ENCODE measurements at regions not wholly inside any gene's neighbourhood (a gene's known extent, or its start where the extent isn't known, plus 50 kb on each side); places are given as distances from the start of the nearest gene placed in this dataset.

DNA sequence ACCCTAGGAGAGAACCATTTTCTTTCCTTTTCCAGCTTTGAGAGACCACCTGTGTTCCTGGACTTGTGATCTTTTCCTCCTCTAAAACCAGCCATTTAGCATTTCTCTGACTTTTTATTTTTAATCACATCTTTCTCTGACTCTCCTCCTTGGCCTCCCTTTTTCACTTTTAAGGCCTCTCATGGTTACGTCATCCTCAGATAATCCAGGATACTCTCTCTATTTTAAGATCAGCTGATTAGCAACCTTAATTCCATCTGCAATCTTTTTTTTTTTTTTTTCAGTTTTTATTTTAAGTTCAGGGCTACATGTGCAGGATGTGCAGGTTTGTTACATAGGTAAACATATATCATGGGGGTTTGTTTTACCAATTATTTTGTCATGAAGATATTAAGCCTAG, 54.0 kb downstream of the RFPL4B start:
- no peaks in the 10 kb centered on the region for H3K4me1 ChIP-seq
- no peak for TF ChIP-seq CTCF (IDR thresholded peaks at IDR 0.05)
- H3K27ac ChIP-seq = no peak overlapping the region
- DNase-seq (ENCODE audit: low spot score) = no peak
- no peak overlapping the region for H3K4me3 ChIP-seq
- H3K9me3 ChIP-seq = peaks cover 5 to 19% of the 10 kb centered on the region in 2 donors
- H3K36me3 ChIP-seq = no peaks in the 10 kb centered on the region
- H3K27me3 ChIP-seq = no peaks in the 10 kb centered on the region

- no peak for DNase-seq (ENCODE audit: low spot score)
- no peak overlapping the region for H3K4me3 ChIP-seq
- H3K4me1 ChIP-seq = no peaks in the 10 kb centered on the region
- H3K27ac ChIP-seq = no peak overlapping the region
- no peaks in the 10 kb centered on the region for H3K9me3 ChIP-seq
- no peak for TF ChIP-seq CTCF (IDR thresholded peaks at IDR 0.05)
- H3K36me3 ChIP-seq = no peaks in the 10 kb centered on the region
- H3K27me3 ChIP-seq = no peaks in the 10 kb centered on the region
Measured at GRCh38 chr6:112407101-112407590, 60.0 kb downstream of the RFPL4B start.

DNA sequence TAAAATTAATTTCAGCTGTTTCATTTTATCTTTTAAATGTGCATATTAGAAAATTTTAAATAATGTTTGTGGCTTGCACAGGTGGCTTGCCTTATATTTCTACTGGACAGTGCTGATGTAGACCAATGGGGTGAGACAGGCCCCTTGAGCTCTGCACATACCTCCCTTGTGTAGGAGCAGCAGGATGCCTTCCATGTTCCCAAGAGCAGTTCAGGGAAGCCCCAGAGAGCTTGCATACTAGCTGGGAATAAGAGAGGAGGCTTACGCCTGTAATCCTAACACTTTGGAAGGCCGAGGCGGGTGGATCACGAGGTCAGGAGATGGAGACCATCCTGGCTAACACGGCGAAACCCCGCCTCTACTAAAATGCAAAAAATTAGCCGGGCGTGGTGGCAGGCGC, 61.4 kb downstream of the RFPL4B start:
- no peak for TF ChIP-seq CTCF (IDR thresholded peaks at IDR 0.05)
- Histone ChIP-seq H3K4me3 (no peak overlapping the region), H3K36me3 (no peaks in the 10 kb centered on the region), H3K27ac (no peak overlapping the region), H3K4me1 (no peaks in the 10 kb centered on the region), H3K9me3 (no peaks in the 10 kb centered on the region), H3K27me3 (no peaks in the 10 kb centered on the region)
- no peak for DNase-seq (ENCODE audit: low spot score)

- Histone ChIP-seq H3K4me3 (no peak overlapping the region), H3K27me3 (no peaks in the 10 kb centered on the region), H3K9me3 (no peaks in the 10 kb centered on the region), H3K4me1 (no peaks in the 10 kb centered on the region), H3K36me3 (no peaks in the 10 kb centered on the region), H3K27ac (no peak overlapping the region)
- TF ChIP-seq CTCF (IDR thresholded peaks at IDR 0.05) = no peak
- no peak for DNase-seq (ENCODE audit: low spot score)
Measured at GRCh38 chr6:112409311-112409710, 62.2 kb downstream of the RFPL4B start.

DNA sequence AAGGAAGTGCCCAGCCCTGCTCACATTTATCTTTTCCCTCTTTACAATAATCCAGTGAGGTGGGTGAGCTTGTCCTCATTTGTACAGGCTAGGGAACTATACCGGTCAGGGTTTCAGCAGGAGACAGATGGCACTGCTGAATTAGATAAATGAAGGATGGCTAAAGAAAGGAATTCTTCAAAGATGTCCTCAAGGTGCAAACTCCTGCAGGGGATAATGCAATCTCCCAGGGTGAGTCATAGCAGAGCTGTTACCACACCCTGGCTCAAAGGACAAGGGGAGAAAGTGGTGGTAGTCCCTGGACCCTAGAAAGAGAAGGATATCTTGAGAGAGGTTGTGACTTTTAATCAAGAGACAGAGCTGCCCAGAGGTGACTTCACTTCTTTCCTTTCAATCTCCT, 66.7 kb downstream of the RFPL4B start:
- no peak for DNase-seq (ENCODE audit: low spot score)
- Histone ChIP-seq H3K4me3 (no peak overlapping the region), H3K27me3 (no peaks in the 10 kb centered on the region), H3K36me3 (no peaks in the 10 kb centered on the region), H3K9me3 (no peaks in the 10 kb centered on the region), H3K27ac (no peak overlapping the region), H3K4me1 (no peaks in the 10 kb centered on the region)
- TF ChIP-seq CTCF (IDR thresholded peaks at IDR 0.05) = no peak

- TF ChIP-seq CTCF (IDR thresholded peaks at IDR 0.05) = no peak
- Histone ChIP-seq H3K36me3 (no peaks in the 10 kb centered on the region), H3K27me3 (no peaks in the 10 kb centered on the region), H3K27ac (no peak overlapping the region), H3K9me3 (no peaks in the 10 kb centered on the region), H3K4me3 (no peak overlapping the region), H3K4me1 (no peaks in the 10 kb centered on the region)
- no peak for DNase-seq (ENCODE audit: low spot score)
Measured at GRCh38 chr6:112415366-112415765, 68.2 kb downstream of the RFPL4B start.
